CD4-positive, CD25-positive, alpha-beta regulatory T cell (primary cell): ENCODE measurements at regions not wholly inside any gene's neighbourhood (a gene's known extent, or its start where the extent isn't known, plus 50 kb on each side); places are given as distances from the start of the nearest gene placed in this dataset.

Experiments used
- ATAC-seq, 2 donors: fragments of 150-1000 bp; cut with Tn5 transposase; one replicate each; pipeline ENCODE4 v1.10.0; 2021; ENCODE audit warnings: low read depth in 2 of 2, moderate number of reproducible peaks in 2 of 2, moderate library complexity in 1 of 2
- DNase-seq, 3 donors: peaks; one replicate each; pipeline versions ENCODE4 v3.0.0 to v3.0.0-alpha.2; 2012 to 2022; ENCODE audit warnings: mixed read lengths in 1 of 3
- H3K27ac ChIP-seq: one replicate; pipeline ENCODE4 v1.7.0; 2013; ENCODE audit warnings: mild to moderate bottlenecking, low read length; ENCODE audit not compliant: insufficient read depth, poor library complexity, severe bottlenecking
- H3K27me3 ChIP-seq: one replicate; pipeline ENCODE4 v1.7.0; 2013; ENCODE audit warnings: low read length; ENCODE audit not compliant: control insufficient read depth, insufficient read depth
- H3K36me3 ChIP-seq: one replicate; pipeline ENCODE4 v1.7.0; 2013; ENCODE audit warnings: mild to moderate bottlenecking, low read length, moderate library complexity; ENCODE audit not compliant: control insufficient read depth, insufficient read depth
- H3K4me1 ChIP-seq: 2 replicates; pipeline ENCODE4 v1.7.0; 2013; ENCODE audit warnings: mild to moderate bottlenecking, low read length; ENCODE audit not compliant: insufficient read depth, control insufficient read depth, poor library complexity, severe bottlenecking
- H3K4me3 ChIP-seq: one replicate; pipeline ENCODE4 v1.7.0; 2013; ENCODE audit warnings: low read depth, mild to moderate bottlenecking, low read length, moderate library complexity
- H3K9me3 ChIP-seq, 2 experiments: 1 replicate in 1 of 2; 2 replicates in 1 of 2; pipeline ENCODE4 v1.7.0; 2013; ENCODE audit warnings: low read length in 2 of 2, mild to moderate bottlenecking in 1 of 2, moderate library complexity in 1 of 2; ENCODE audit not compliant: control insufficient read depth in 2 of 2
- H3K27ac Mint-ChIP-seq, 3 donors: one replicate each; pipeline ENCODE4 v1.8.0; 2020 to 2022; ENCODE audit warnings: mild to moderate bottlenecking in 3 of 3, mixed read lengths in 3 of 3, moderate library complexity in 2 of 3
- H3K27me3 Mint-ChIP-seq: one replicate; pipeline ENCODE4 v1.8.0; 2022; ENCODE audit warnings: mild to moderate bottlenecking, mixed read lengths
- H3K36me3 Mint-ChIP-seq: one replicate; pipeline ENCODE4 v1.8.0; 2020; ENCODE audit warnings: mixed read lengths
- H3K4me1 Mint-ChIP-seq, 4 donors: one replicate each; pipeline ENCODE4 v1.8.0; 2020 to 2022; ENCODE audit warnings: mixed read lengths in 4 of 4, mild to moderate bottlenecking in 1 of 4
- H3K4me3 Mint-ChIP-seq, 4 donors: one replicate each; pipeline ENCODE4 v1.8.0; 2020 to 2022; ENCODE audit warnings: mild to moderate bottlenecking in 4 of 4, mixed read lengths in 4 of 4, moderate library complexity in 3 of 4
- H3K9me3 Mint-ChIP-seq, 7 donors: one replicate each; pipeline ENCODE4 v1.8.0; 2020 to 2022; ENCODE audit warnings: mixed read lengths in 7 of 7, mild to moderate bottlenecking in 3 of 7, moderate library complexity in 2 of 7

- H3K4me1 Mint-ChIP-seq: no peaks in the 10 kb centered on the region
- Histone ChIP-seq H3K4me1 (no peaks in the 10 kb centered on the region), H3K4me3 (no peak overlapping the region), H3K27ac (no peak overlapping the region), H3K36me3 (no peaks in the 10 kb centered on the region), H3K27me3 (no peaks in the 10 kb centered on the region), H3K9me3 (no peaks in the 10 kb centered on the region)
- no peak for ATAC-seq
- H3K36me3 Mint-ChIP-seq: no peaks in the 10 kb centered on the region
- no peak overlapping the region for H3K27ac Mint-ChIP-seq
- H3K27me3 Mint-ChIP-seq: no peaks in the 10 kb centered on the region
- H3K4me3 Mint-ChIP-seq: no peak overlapping the region
- no peak for DNase-seq
- H3K9me3 Mint-ChIP-seq: peaks cover 0 to 4% (median 0%) of the 10 kb centered on the region in 7 donors
These were observed 364.2 kb downstream of the GALC start for GRCh38 chr14:87628780-87629179.

- no peaks in the 10 kb centered on the region for H3K4me1 ChIP-seq
- Mint-ChIP-seq H3K36me3 (no peaks in the 10 kb centered on the region), H3K27me3 (no peaks in the 10 kb centered on the region), H3K4me1 (no peaks in the 10 kb centered on the region), H3K4me3 (no peak overlapping the region), H3K27ac (no peak overlapping the region), H3K9me3 (peaks cover 0 to 4% (median under 1%) of the 10 kb centered on the region in 7 donors)
- no peak overlapping the region for H3K4me3 ChIP-seq
- H3K9me3 ChIP-seq: peaks cover 0 to 2% of the 10 kb centered on the region in 2 experiments
- ATAC-seq: no peak
- H3K27me3 ChIP-seq: no peaks in the 10 kb centered on the region
- DNase-seq: no peak
- H3K36me3 ChIP-seq: no peaks in the 10 kb centered on the region
- H3K27ac ChIP-seq: no peak overlapping the region
These were observed 364.9 kb downstream of the GALC start for GRCh38 chr14:87628129-87628528.

- no peaks in the 10 kb centered on the region for H3K4me1 ChIP-seq
- H3K36me3 ChIP-seq: no peaks in the 10 kb centered on the region
- DNase-seq (no peak), ATAC-seq (no peak)
- peaks cover 2 to 6% of the 10 kb centered on the region in 2 experiments for H3K9me3 ChIP-seq
- no peak overlapping the region for H3K4me3 ChIP-seq
- H3K9me3 Mint-ChIP-seq: peaks cover 0 to 13% (median 4%) of the 10 kb centered on the region in 7 donors
- no peaks in the 10 kb centered on the region for H3K36me3 Mint-ChIP-seq
- no peak overlapping the region for H3K27ac ChIP-seq
- H3K27ac Mint-ChIP-seq: no peak overlapping the region
- no peaks in the 10 kb centered on the region for H3K27me3 ChIP-seq
- H3K4me3 Mint-ChIP-seq: no peak overlapping the region
- no peaks in the 10 kb centered on the region for H3K4me1 Mint-ChIP-seq
- H3K27me3 Mint-ChIP-seq: no peaks in the 10 kb centered on the region
These were observed 366.7 kb downstream of the GALC start for GRCh38 chr14:87626266-87626665.

GRCh38 chr14:87623616-87624015, 369.4 kb downstream of the GALC start:
- Mint-ChIP-seq H3K4me1 (no peaks in the 10 kb centered on the region), H3K27ac (no peak overlapping the region), H3K4me3 (no peak overlapping the region)

GRCh38 chr14:87617079-87617478, 375.9 kb downstream of the GALC start:
- Mint-ChIP-seq H3K9me3 (peaks cover 0 to 17% (median 4%) of the 10 kb centered on the region in 7 donors), H3K27ac (no peak overlapping the region), H3K27me3 (no peaks in the 10 kb centered on the region), H3K4me3 (no peak overlapping the region), H3K36me3 (no peaks in the 10 kb centered on the region), H3K4me1 (no peaks in the 10 kb centered on the region)
- no peaks in the 10 kb centered on the region for H3K27me3 ChIP-seq
- H3K4me3 ChIP-seq: no peak overlapping the region
- peaks cover 3 to 9% of the 10 kb centered on the region in 2 experiments for H3K9me3 ChIP-seq
- no peak for DNase-seq
- no peaks in the 10 kb centered on the region for H3K4me1 ChIP-seq
- no peak for ATAC-seq
- H3K27ac ChIP-seq: no peak overlapping the region
- no peaks in the 10 kb centered on the region for H3K36me3 ChIP-seq

More at GRCh38 chr14:87623616-87624015, 369.4 kb downstream of the GALC start:
- H3K27me3 ChIP-seq: no peaks in the 10 kb centered on the region
- H3K9me3 Mint-ChIP-seq: peaks cover 0 to 26% (median 6%) of the 10 kb centered on the region in 7 donors
- H3K4me3 ChIP-seq: no peak overlapping the region
- H3K27me3 Mint-ChIP-seq: no peaks in the 10 kb centered on the region
- ATAC-seq: no peak
- no peaks in the 10 kb centered on the region for H3K4me1 ChIP-seq
- no peak for DNase-seq
- H3K36me3 Mint-ChIP-seq: no peaks in the 10 kb centered on the region
- H3K36me3 ChIP-seq: no peaks in the 10 kb centered on the region
- H3K9me3 ChIP-seq: peaks cover 5 to 9% of the 10 kb centered on the region in 2 experiments
- H3K27ac ChIP-seq: no peak overlapping the region

- Histone ChIP-seq H3K4me1 (no peaks in the 10 kb centered on the region), H3K9me3 (peaks cover under 1 to 1% of the 10 kb centered on the region in 2 experiments), H3K4me3 (no peak overlapping the region), H3K27ac (no peak overlapping the region), H3K27me3 (no peaks in the 10 kb centered on the region), H3K36me3 (no peaks in the 10 kb centered on the region)
- H3K4me3 Mint-ChIP-seq: no peak overlapping the region
- H3K36me3 Mint-ChIP-seq: no peaks in the 10 kb centered on the region
- H3K4me1 Mint-ChIP-seq: no peaks in the 10 kb centered on the region
- DNase-seq (peak in 1 of 3 donors; percentile 31), ATAC-seq (no peak)
- no peaks in the 10 kb centered on the region for H3K27me3 Mint-ChIP-seq
- H3K27ac Mint-ChIP-seq: no peak overlapping the region
- H3K9me3 Mint-ChIP-seq: peaks cover 0 to 13% (median 4%) of the 10 kb centered on the region in 7 donors
These were observed 376.9 kb downstream of the GALC start for GRCh38 chr14:87615822-87616679.

GRCh38 chr14:87615047-87615446, 377.9 kb downstream of the GALC start:
- H3K27ac ChIP-seq: no peak overlapping the region
- no peaks in the 10 kb centered on the region for H3K27me3 Mint-ChIP-seq
- H3K36me3 ChIP-seq: no peaks in the 10 kb centered on the region
- no peak for ATAC-seq
- H3K9me3 ChIP-seq: no peaks in the 10 kb centered on the region
- no peaks in the 10 kb centered on the region for H3K4me1 ChIP-seq
- no peaks in the 10 kb centered on the region for H3K27me3 ChIP-seq
- no peaks in the 10 kb centered on the region for H3K4me1 Mint-ChIP-seq
- H3K4me3 ChIP-seq: no peak overlapping the region
- peaks cover 0 to 4% (median 1%) of the 10 kb centered on the region in 7 donors for H3K9me3 Mint-ChIP-seq
- H3K27ac Mint-ChIP-seq: no peak overlapping the region
- H3K36me3 Mint-ChIP-seq: no peaks in the 10 kb centered on the region
- DNase-seq: no peak
- H3K4me3 Mint-ChIP-seq: no peak overlapping the region

- Histone ChIP-seq H3K36me3 (no peaks in the 10 kb centered on the region), H3K4me1 (no peaks in the 10 kb centered on the region), H3K27me3 (no peaks in the 10 kb centered on the region), H3K9me3 (no peaks in the 10 kb centered on the region), H3K27ac (no peak overlapping the region), H3K4me3 (no peak overlapping the region)
- H3K9me3 Mint-ChIP-seq: peaks cover 0 to 4% (median 0%) of the 10 kb centered on the region in 7 donors
- DNase-seq (no peak), ATAC-seq (no peak)
- no peaks in the 10 kb centered on the region for H3K4me1 Mint-ChIP-seq
- H3K27me3 Mint-ChIP-seq: no peaks in the 10 kb centered on the region
- no peak overlapping the region for H3K4me3 Mint-ChIP-seq
- no peak overlapping the region for H3K27ac Mint-ChIP-seq
- H3K36me3 Mint-ChIP-seq: no peaks in the 10 kb centered on the region
These were observed 379.1 kb downstream of the GALC start for GRCh38 chr14:87613881-87614280.
